Lower leg skin (tissue), 4 donors: ENCODE measurements at regions not wholly inside any gene's neighbourhood (a gene's known extent, or its start where the extent isn't known, plus 50 kb on each side); places are given as distances from the start of the nearest gene placed in this dataset.

Experiments
- DNase-seq, 2 donors: peaks; one replicate each; pipeline ENCODE4 v3.0.0-alpha.2; 2019; ENCODE audit warnings: low spot score in 2 of 2
- H3K4me3 ChIP-seq: fragments of 200-600 bp; sonication (generic); 2 replicates; pipeline ENCODE4 v1.5.1; 2017; ENCODE audit warnings: mild to moderate bottlenecking, low read depth; ENCODE audit not compliant: poor library complexity, severe bottlenecking
- POLR2A ChIP-seq, 2 donors: fragments of 450-650 bp; IDR thresholded peaks; one replicate each; pipeline ENCODE4 v1.6.1; 2016 to 2017; ENCODE audit warnings: antibody characterized with exemption in 2 of 2, mild to moderate bottlenecking in 1 of 2, moderate library complexity in 1 of 2
- WGBS, 2 donors: methylation state at CpG; one replicate each; pipeline ENCODE4 v1.1.5; 2018; 5-methylcytosine and 5-hydroxymethylcytosine counted together
- intact Hi-C: fragments of 100-400 bp; cut with DNase I; formaldehyde crosslinking; loops from one replicate; pipeline ENCODE4 v1.15.0; 2023; ENCODE audit warnings: low total_unique reads
- TF ChIP-seq, protein P1 (sequence below), 3 donors: fragments of 450-650 bp; IDR thresholded peaks; one replicate each; pipeline ENCODE4 v1.5.1; 2016; ENCODE audit warnings: antibody characterized with exemption in 3 of 3, mild to moderate bottlenecking in 3 of 3, moderate library complexity in 2 of 3

DNA sequence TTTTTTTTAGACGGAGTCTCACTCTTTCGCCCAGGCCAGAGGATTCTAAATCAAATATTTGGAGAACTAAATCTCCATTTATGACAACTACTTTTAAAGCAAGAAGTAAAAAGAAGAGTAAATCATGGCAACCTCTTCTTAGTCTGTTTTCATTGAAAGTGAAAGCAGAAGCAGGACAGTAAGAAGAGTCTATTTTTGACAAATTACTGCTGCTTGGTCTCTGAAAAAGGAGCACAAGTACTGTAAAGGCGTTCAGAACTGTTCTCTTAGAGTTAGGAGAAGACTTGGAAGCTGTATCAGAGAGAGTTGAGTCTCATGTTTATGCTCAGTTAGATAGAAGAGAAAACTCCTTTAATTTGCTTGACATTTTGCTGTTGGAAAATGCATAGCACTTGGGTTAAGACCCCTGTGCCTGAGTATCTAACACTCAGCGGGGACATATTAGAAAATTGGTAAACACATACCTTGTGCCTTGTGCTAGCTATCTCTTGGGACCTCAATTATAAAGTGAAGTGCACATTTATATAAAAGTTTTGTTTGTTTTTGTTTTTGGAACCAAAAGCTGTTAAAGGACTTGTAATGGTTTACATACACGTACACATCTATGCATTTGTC lies 433.0 kb downstream of the ANKRD7 start:
- no peak for DNase-seq
- 84 to 85% methylated on average over 5 of the region's 5 CpGs for WGBS, 2 donors
- no peak overlapping the region for H3K4me3 ChIP-seq
- intact Hi-C loops = no loop called here
- no peak for TF ChIP-seq POLR2A (IDR thresholded peaks at IDR 0.05)
- TF ChIP-seq, protein P1, sequence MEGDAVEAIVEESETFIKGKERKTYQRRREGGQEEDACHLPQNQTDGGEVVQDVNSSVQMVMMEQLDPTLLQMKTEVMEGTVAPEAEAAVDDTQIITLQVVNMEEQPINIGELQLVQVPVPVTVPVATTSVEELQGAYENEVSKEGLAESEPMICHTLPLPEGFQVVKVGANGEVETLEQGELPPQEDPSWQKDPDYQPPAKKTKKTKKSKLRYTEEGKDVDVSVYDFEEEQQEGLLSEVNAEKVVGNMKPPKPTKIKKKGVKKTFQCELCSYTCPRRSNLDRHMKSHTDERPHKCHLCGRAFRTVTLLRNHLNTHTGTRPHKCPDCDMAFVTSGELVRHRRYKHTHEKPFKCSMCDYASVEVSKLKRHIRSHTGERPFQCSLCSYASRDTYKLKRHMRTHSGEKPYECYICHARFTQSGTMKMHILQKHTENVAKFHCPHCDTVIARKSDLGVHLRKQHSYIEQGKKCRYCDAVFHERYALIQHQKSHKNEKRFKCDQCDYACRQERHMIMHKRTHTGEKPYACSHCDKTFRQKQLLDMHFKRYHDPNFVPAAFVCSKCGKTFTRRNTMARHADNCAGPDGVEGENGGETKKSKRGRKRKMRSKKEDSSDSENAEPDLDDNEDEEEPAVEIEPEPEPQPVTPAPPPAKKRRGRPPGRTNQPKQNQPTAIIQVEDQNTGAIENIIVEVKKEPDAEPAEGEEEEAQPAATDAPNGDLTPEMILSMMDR (IDR thresholded peaks at IDR 0.05) = no peak

DNA sequence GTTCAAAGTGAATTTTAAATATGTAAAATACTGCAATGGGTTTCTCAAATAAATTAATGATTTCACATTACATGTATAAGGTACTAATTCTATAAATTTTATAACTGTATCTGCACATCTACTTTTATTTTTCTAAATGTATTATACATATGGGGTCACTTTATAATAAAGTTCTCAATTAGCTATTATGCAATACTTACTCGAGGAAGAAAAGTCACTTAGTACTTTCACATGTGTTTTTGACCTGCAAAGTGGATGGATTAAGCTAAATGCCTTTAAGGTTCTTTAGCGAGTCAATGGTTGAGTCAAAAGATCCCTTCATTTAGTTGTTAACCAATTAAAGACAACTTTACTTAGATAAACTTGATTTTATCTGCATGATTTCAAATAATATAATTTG lies 437.8 kb downstream of the ANKRD7 start:
- 64 to 72% methylated on average over 2 of the region's 2 CpGs for WGBS, 2 donors
- no peak for DNase-seq
- H3K4me3 ChIP-seq = no peak overlapping the region
- intact Hi-C loops = no loop called here
- TF ChIP-seq, protein P1 (IDR thresholded peaks at IDR 0.05) = no peak
- TF ChIP-seq POLR2A (IDR thresholded peaks at IDR 0.05) = no peak

DNA sequence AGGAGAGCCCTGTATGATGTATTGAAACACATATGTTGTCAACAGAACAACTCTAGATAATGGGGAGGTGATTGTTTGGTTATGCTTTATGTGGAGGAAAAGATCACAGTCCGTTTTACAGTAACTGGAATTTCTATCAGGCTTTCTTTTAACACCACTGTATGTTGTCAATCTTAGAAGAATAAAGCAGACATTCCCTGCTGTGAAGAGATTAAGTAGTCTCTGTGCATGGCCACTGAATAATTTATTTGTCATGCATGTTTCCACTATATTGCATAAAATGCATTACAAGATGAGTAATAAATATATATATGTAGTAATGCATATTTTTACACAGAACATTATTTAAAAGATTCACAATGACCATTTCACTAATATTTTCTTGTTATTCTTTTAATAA lies 440.0 kb downstream of the ANKRD7 start:
- TF ChIP-seq POLR2A (IDR thresholded peaks at IDR 0.05) = no peak
- TF ChIP-seq, protein P1 (IDR thresholded peaks at IDR 0.05) = no peak
- intact Hi-C loops = no loop called here
- H3K4me3 ChIP-seq = no peak overlapping the region
- WGBS, 2 donors = 63 to 73% methylated on average over 1 of the region's 1 CpG
- no peak for DNase-seq

DNA sequence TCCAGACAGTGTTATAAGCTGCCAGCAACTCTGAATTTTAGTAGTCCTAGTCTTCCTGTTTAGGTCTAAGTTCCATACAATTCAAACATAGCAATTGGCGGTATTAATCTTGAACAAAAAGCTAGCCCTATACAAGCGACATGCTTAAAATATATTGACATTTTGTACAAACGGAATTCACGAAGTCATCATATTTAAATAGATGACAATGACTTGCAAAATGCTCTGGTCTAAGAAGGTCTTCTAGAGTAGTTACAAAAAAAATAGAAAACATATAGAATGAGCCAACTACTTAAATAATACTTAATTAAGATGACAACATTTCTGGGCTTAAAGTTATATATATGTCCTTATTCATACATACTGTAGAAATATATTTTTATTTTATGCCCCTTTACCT lies 446.6 kb downstream of the ANKRD7 start:
- intact Hi-C loops = no loop called here
- WGBS, 2 donors = 83 to 84% methylated on average over 4 of the region's 4 CpGs
- no peak overlapping the region for H3K4me3 ChIP-seq
- no peak for DNase-seq
- TF ChIP-seq, protein P1 (IDR thresholded peaks at IDR 0.05) = no peak
- no peak for TF ChIP-seq POLR2A (IDR thresholded peaks at IDR 0.05)

DNA sequence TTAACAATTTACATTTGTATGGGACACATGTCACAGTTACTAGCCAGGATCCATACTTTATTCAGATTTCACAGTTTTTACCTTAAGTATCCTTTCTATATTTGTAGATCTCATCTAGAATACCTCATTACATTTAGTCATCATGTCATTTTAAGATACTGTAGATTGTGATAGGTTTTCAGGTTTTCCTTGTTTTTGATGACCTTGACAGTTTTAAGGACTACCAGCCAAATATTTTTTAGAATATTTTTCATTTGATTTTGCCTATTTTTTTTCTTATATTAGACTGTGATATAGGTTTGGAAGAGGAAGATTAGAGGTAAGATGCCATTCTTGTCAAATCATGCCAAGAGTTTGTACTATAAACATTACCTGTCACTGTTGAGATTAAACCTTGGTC lies 460.3 kb downstream of the ANKRD7 start:
- no peak overlapping the region for H3K4me3 ChIP-seq
- intact Hi-C loops = no loop called here
- TF ChIP-seq POLR2A (IDR thresholded peaks at IDR 0.05) = no peak
- TF ChIP-seq, protein P1 (IDR thresholded peaks at IDR 0.05) = no peak
- no peak for DNase-seq

DNA sequence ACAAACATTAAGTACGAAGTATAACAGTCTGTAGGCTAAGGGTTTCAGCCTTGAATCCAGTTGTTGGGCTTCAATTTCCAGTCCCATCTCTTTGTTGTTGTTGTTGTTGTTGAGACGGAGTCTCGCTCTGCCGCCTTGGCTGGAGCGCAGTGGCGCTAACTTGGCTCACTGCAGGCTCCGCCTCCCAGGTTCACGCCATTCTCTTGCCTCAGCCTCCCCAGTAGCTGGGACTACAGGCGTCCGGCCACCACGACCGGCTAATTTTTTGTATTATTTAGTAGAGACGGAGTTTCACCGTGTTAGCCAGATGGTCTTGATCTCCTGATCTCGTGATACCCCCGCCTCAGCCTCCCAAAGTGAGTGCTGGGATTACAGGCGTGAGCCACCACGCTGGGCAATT lies 464.9 kb downstream of the ANKRD7 start:
- DNase-seq = no peak
- intact Hi-C loops = no loop called here
- 95 to 97% methylated on average over 18 of the region's 18 CpGs for WGBS, 2 donors
- no peak overlapping the region for H3K4me3 ChIP-seq
- TF ChIP-seq, protein P1 (IDR thresholded peaks at IDR 0.05) = no peak
- no peak for TF ChIP-seq POLR2A (IDR thresholded peaks at IDR 0.05)
